Activated naive CD4-positive, alpha-beta T cell treated with Interleukin-2 at 50 U/mL for 16 hours (primary cell): ENCODE measurements at regions not wholly inside any gene's neighbourhood (a gene's known extent, or its start where the extent isn't known, plus 50 kb on each side); places are given as distances from the start of the nearest gene placed in this dataset.
"Not testable (repeated sequence)": the region's sequence is repeated elsewhere in the genome, so short reads cannot be mapped to it uniquely, and the experiment has no call there.

Source experiments
- DNase-seq: peaks from one replicate; pipeline ENCODE4 v3.0.0-alpha.2; 2020

GRCh38 chr5:174614500-174615135 is 109.8 kb upstream of the MSX2 start:
- DNase-seq = no peak

GRCh38 chr5:174616036-174616435 is 108.3 kb upstream of the MSX2 start:
- DNase-seq = no peak

- DNase-seq = no peak
Observed at GRCh38 chr5:174617285-174617684, 107.1 kb upstream of the MSX2 start.

GRCh38 chr5:174617910-174618309 is 106.5 kb upstream of the MSX2 start:
- no peak for DNase-seq

- DNase-seq = no peak
Observed at GRCh38 chr5:174618589-174618988, 105.8 kb upstream of the MSX2 start.

- DNase-seq = no peak
Observed at GRCh38 chr5:174622067-174622466, 102.3 kb upstream of the MSX2 start.

- DNase-seq = no peak
Observed at GRCh38 chr5:174623018-174623417, 101.4 kb upstream of the MSX2 start.

GRCh38 chr5:174623433-174624019 is 100.9 kb upstream of the MSX2 start:
- DNase-seq = no peak

GRCh38 chr5:174624733-174625522 is 99.5 kb upstream of the MSX2 start:
- no peak for DNase-seq

GRCh38 chr5:174625591-174626350 is 98.6 kb upstream of the MSX2 start:
- no peak for DNase-seq

GRCh38 chr5:174626369-174626920 is 97.9 kb upstream of the MSX2 start:
- no peak for DNase-seq

- no peak for DNase-seq
Observed at GRCh38 chr5:174636094-174636493, 88.3 kb upstream of the MSX2 start.

- no peak for DNase-seq
Observed at GRCh38 chr5:174642816-174643405, 81.5 kb upstream of the MSX2 start.

GRCh38 chr5:174644436-174644835 is 79.9 kb upstream of the MSX2 start:
- DNase-seq = no peak

GRCh38 chr5:174644923-174645322 is 79.5 kb upstream of the MSX2 start:
- no peak for DNase-seq

GRCh38 chr5:174645677-174646076 is 78.7 kb upstream of the MSX2 start:
- DNase-seq = no peak

- not testable (repeated sequence) for DNase-seq
Observed at GRCh38 chr5:174648618-174649017, 75.8 kb upstream of the MSX2 start.

GRCh38 chr5:174649391-174649790 is 75.0 kb upstream of the MSX2 start:
- no peak for DNase-seq

- DNase-seq = no peak
Observed at GRCh38 chr5:174654442-174654841, 69.9 kb upstream of the MSX2 start.

GRCh38 chr5:174655351-174655750 is 69.0 kb upstream of the MSX2 start:
- DNase-seq = no peak

GRCh38 chr5:174664180-174664850 is 60.1 kb upstream of the MSX2 start:
- no peak for DNase-seq

- DNase-seq = no peak
Observed at GRCh38 chr5:174665347-174665746, 59.0 kb upstream of the MSX2 start.
